Mesenchymal stem cell (in vitro differentiated cells and primary cell): ENCODE measurements at regions not wholly inside any gene's neighbourhood (a gene's known extent, or its start where the extent isn't known, plus 50 kb on each side); places are given as distances from the start of the nearest gene placed in this dataset.

ENCODE experiments used
- DNase-seq: peaks from one replicate; pipeline ENCODE4 v3.0.0-alpha.2; 2013
- H2AFZ ChIP-seq: one replicate; pipeline ENCODE4 v1.6.1; 2013; ENCODE audit warnings: low read depth, mild to moderate bottlenecking, control low read depth, inconsistent platforms, low read length, moderate library complexity
- H2AK5ac ChIP-seq: 2 replicates; pipeline ENCODE4 v1.6.1; 2013; ENCODE audit warnings: low read length, moderate library complexity, mild to moderate bottlenecking, inconsistent platforms; ENCODE audit not compliant: severe bottlenecking
- H2BK120ac ChIP-seq: one replicate; pipeline ENCODE4 v1.6.1; 2013; ENCODE audit warnings: low read depth, mild to moderate bottlenecking, inconsistent platforms, low read length, moderate library complexity
- H2BK12ac ChIP-seq, 2 experiments: one replicate each; pipeline ENCODE4 v1.6.1; 2013; ENCODE audit warnings: inconsistent platforms in 2 of 2, low read length in 2 of 2, mild to moderate bottlenecking in 2 of 2, moderate library complexity in 2 of 2, control low read depth in 1 of 2
- H2BK15ac ChIP-seq: one replicate; pipeline ENCODE4 v1.6.1; 2013; ENCODE audit warnings: mild to moderate bottlenecking, low read depth, inconsistent platforms; ENCODE audit not compliant: poor library complexity, severe bottlenecking
- H2BK5ac ChIP-seq: 2 replicates; pipeline ENCODE4 v1.6.1; 2013; ENCODE audit warnings: low read depth, mild to moderate bottlenecking, low read length, control low read depth, inconsistent platforms; ENCODE audit not compliant: poor library complexity, severe bottlenecking
- H3K14ac ChIP-seq, 2 experiments: one replicate each; pipeline ENCODE4 v1.6.1; 2013; ENCODE audit warnings: inconsistent platforms in 2 of 2, low read length in 2 of 2, control low read depth in 1 of 2, mild to moderate bottlenecking in 1 of 2, moderate library complexity in 1 of 2
- H3K18ac ChIP-seq, 2 experiments: one replicate each; pipeline ENCODE4 v1.6.1; 2013; ENCODE audit warnings: inconsistent platforms in 2 of 2, low read length in 2 of 2, control low read depth in 1 of 2, low read depth in 1 of 2, mild to moderate bottlenecking in 1 of 2
- H3K23ac ChIP-seq, 2 experiments: one replicate each; pipeline ENCODE4 v1.6.1; 2013; ENCODE audit warnings: inconsistent platforms in 2 of 2, low read length in 2 of 2, mild to moderate bottlenecking in 2 of 2, moderate library complexity in 2 of 2, control low read depth in 1 of 2
- H3K27ac ChIP-seq: 2 replicates; pipeline ENCODE4 v1.5.1; 2013; ENCODE audit warnings: mild to moderate bottlenecking, moderate library complexity, low read length, control low read depth, inconsistent platforms; ENCODE audit not compliant: poor library complexity, severe bottlenecking
- H3K27me3 ChIP-seq, 2 experiments: 2 replicates each; pipeline versions ENCODE4 v1.6.1 to v1.7.0; 2013; ENCODE audit warnings: low read length in 2 of 2, mild to moderate bottlenecking in 2 of 2, moderate library complexity in 2 of 2, control low read depth in 1 of 2, inconsistent platforms in 1 of 2; ENCODE audit not compliant: control insufficient read depth in 1 of 2, insufficient read depth in 1 of 2
- H3K36me3 ChIP-seq, 2 experiments: 2 replicates each; pipeline versions ENCODE4 v1.6.1 to v1.7.0; 2013; ENCODE audit warnings: low read length in 2 of 2, control low read depth in 1 of 2, inconsistent platforms in 1 of 2, low read depth in 1 of 2, mild to moderate bottlenecking in 1 of 2; ENCODE audit not compliant: insufficient read depth in 2 of 2, control insufficient read depth in 1 of 2
- H3K4ac ChIP-seq, 2 experiments: one replicate each; pipeline ENCODE4 v1.6.1; 2013; ENCODE audit warnings: inconsistent platforms in 2 of 2, low read length in 2 of 2, mild to moderate bottlenecking in 2 of 2, moderate library complexity in 2 of 2, control low read depth in 1 of 2, low read depth in 1 of 2
- H3K4me1 ChIP-seq: 2 replicates; pipeline ENCODE4 v1.6.1; 2013; ENCODE audit warnings: low read depth, low read length, control low read depth; ENCODE audit not compliant: control insufficient read depth, insufficient read depth
- H3K4me2 ChIP-seq: 2 replicates; pipeline ENCODE4 v1.6.1; 2013; ENCODE audit warnings: low read length, mild to moderate bottlenecking, inconsistent platforms; ENCODE audit not compliant: poor library complexity, severe bottlenecking
- H3K4me3 ChIP-seq, 2 experiments: 2 replicates each; pipeline versions ENCODE4 v1.5.1 to v1.7.0; 2013; ENCODE audit warnings: low read length in 2 of 2, mild to moderate bottlenecking in 2 of 2, control low read depth in 1 of 2, low read depth in 1 of 2; ENCODE audit not compliant: insufficient read depth in 1 of 2
- H3K79me1 ChIP-seq: replicated peaks from 2 replicates; pipeline ENCODE4 v1.6.1; 2013; ENCODE audit warnings: mild to moderate bottlenecking, control low read depth, low read length, inconsistent platforms; ENCODE audit not compliant: poor library complexity, severe bottlenecking
- H3K9ac ChIP-seq: 2 replicates; pipeline ENCODE4 v1.7.0; 2013; ENCODE audit warnings: mild to moderate bottlenecking, low read length, moderate library complexity
- H3K9me3 ChIP-seq: 2 replicates; pipeline ENCODE4 v1.7.0; 2013; ENCODE audit warnings: mild to moderate bottlenecking, low read length; ENCODE audit not compliant: control insufficient read depth
- H4K8ac ChIP-seq: one replicate; pipeline ENCODE4 v1.6.1; 2013; ENCODE audit warnings: inconsistent platforms, mild to moderate bottlenecking, low read length, moderate library complexity
- H4K91ac ChIP-seq: one replicate; pipeline ENCODE4 v1.6.1; 2013; ENCODE audit warnings: mild to moderate bottlenecking, low read length, inconsistent platforms
- WGBS: methylation state at CpG from one replicate; pipeline ENCODE4 v1.1.7; 2013; ENCODE audit warnings: mixed read lengths; 5-methylcytosine and 5-hydroxymethylcytosine counted together

GRCh38 chr11:35071722-35072121 is 67.2 kb upstream of the CD44 start:
- no peak overlapping the region for H4K8ac ChIP-seq
- no peak overlapping the region for H2BK15ac ChIP-seq
- H4K91ac ChIP-seq: no peak overlapping the region
- no peak overlapping the region for H3K4me2 ChIP-seq
- H2AFZ ChIP-seq: no peak overlapping the region
- H3K23ac ChIP-seq: no peak overlapping the region
- H2BK5ac ChIP-seq: no peak overlapping the region
- no peaks in the 10 kb centered on the region for H3K4me1 ChIP-seq
- H3K18ac ChIP-seq: no peak overlapping the region
- H3K27me3 ChIP-seq: no peaks in the 10 kb centered on the region
- no peak for DNase-seq
- H3K9ac ChIP-seq: no peak overlapping the region
- no peaks in the 10 kb centered on the region for H3K36me3 ChIP-seq
- no peak overlapping the region for H2BK120ac ChIP-seq
- no peak overlapping the region for H3K4ac ChIP-seq
- WGBS: no CpG with 5 or more reads among the region's 1 CpG
- no peak overlapping the region for H3K27ac ChIP-seq
- H2BK12ac ChIP-seq: no peak overlapping the region
- H3K14ac ChIP-seq: no peak overlapping the region
- H3K79me1 ChIP-seq: no peaks in the 10 kb centered on the region
- peaks cover 19% of the 10 kb centered on the region for H3K9me3 ChIP-seq
- H2AK5ac ChIP-seq: no peak overlapping the region
- H3K4me3 ChIP-seq: no peak overlapping the region

DNA sequence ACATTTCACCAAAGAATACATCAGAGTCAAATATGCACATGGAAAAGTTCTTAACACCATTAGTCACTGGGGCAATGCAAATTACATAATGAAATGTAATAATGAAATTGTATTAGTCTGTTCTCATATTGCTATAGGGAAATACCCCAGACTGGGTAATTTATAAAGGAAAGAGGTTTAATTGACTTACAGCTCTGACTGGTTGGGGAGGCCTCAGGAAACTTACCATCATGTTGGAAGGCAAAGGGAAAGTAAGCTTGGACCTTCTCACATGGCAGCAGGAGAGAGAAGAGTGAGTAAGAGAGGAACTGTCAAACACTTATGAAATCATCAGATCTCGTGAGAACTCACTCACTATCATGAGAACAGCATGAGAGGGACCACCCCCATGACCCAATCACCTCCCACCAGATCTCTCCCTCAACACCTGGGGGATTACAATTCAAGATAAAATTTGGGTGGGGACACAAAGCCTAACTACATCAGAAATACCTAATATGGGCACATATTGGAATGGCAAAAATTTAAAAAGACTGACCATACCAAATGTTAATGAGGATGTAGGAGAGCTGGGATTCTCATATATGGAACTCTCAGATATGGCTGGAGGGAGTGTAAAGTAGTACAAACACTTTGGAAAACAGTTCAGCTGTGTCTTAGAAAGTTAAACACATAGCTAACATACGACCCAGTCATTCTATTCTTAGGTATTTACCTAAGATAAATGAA is 65.1 kb upstream of the CD44 start:
- Histone ChIP-seq H3K9me3 (peaks cover 19% of the 10 kb centered on the region), H3K23ac (no peak overlapping the region), H3K18ac (peak overlapping the region in 1 of 2 experiments; percentile 34), H3K27me3 (no peaks in the 10 kb centered on the region), H3K4ac (no peak overlapping the region), H2AFZ (no peak overlapping the region), H2BK5ac (no peak overlapping the region), H2AK5ac (no peak overlapping the region), H3K4me3 (no peak overlapping the region), H3K4me2 (no peak overlapping the region), H4K91ac (no peak overlapping the region), H3K9ac (no peak overlapping the region), H3K27ac (no peak overlapping the region), H3K14ac (no peak overlapping the region), H2BK15ac (no peak overlapping the region), H3K79me1 (no peaks in the 10 kb centered on the region), H4K8ac (no peak overlapping the region), H2BK12ac (no peak overlapping the region), H3K36me3 (no peaks in the 10 kb centered on the region), H2BK120ac (no peak overlapping the region), H3K4me1 (peaks cover 3% of the 10 kb centered on the region)
- peak; percentile 37 for DNase-seq
- no CpG with 5 or more reads among the region's 2 CpGs for WGBS

- Histone ChIP-seq H2AK5ac (peak overlapping the region; percentile 79), H3K9me3 (no peaks in the 10 kb centered on the region), H3K14ac (no peak overlapping the region), H4K91ac (no peak overlapping the region), H3K4me2 (no peak overlapping the region), H3K9ac (no peak overlapping the region), H4K8ac (no peak overlapping the region), H3K27ac (peak overlapping the region; percentile 71), H2BK5ac (peak overlapping the region; percentile 33), H3K18ac (peak overlapping the region; percentile 5 to 29), H3K27me3 (no peaks in the 10 kb centered on the region), H2BK15ac (no peak overlapping the region), H3K79me1 (peaks cover 4% of the 10 kb centered on the region), H3K23ac (no peak overlapping the region), H3K4ac (peak overlapping the region in 1 of 2 experiments; percentile 19), H3K4me1 (peaks cover 4% of the 10 kb centered on the region), H3K4me3 (no peak overlapping the region), H2BK12ac (peak overlapping the region in 1 of 2 experiments; percentile 91), H2AFZ (no peak overlapping the region), H2BK120ac (no peak overlapping the region), H3K36me3 (no peaks in the 10 kb centered on the region)
- no peak for DNase-seq
- 73% methylated on average over 4 of the region's 4 CpGs for WGBS
Observed at GRCh38 chr11:35076201-35077100, 62.5 kb upstream of the CD44 start.
